ENCODE measurements at regions not wholly inside any gene's neighbourhood (a gene's known extent, or its start where the extent isn't known, plus 50 kb on each side); places are given as distances from the start of the nearest gene placed in this dataset.

- Histone ChIP-seq H3K36me3 (ENCODE audit: control insufficient read depth, low read length) (no peaks in the 10 kb centered on the region), H4K20me1 (ENCODE audit: control insufficient read depth, insufficient read depth, low read depth, low read length) (no peaks in the 10 kb centered on the region), H3K79me2 (ENCODE audit: control insufficient read depth, low read length) (no peaks in the 10 kb centered on the region), H3K4me2 (ENCODE audit: low read length) (no peak overlapping the region), H3K27me3 (ENCODE audit: control insufficient read depth, low read length) (no peaks in the 10 kb centered on the region), H3K27ac (ENCODE audit: low read depth, low read length) (no peak overlapping the region), H3K4me1 (ENCODE audit: control insufficient read depth, low read length) (no peaks in the 10 kb centered on the region), H3K9me2 (replicated peaks; ENCODE audit: control insufficient read depth, low read length) (no peaks in the 10 kb centered on the region), H3K4me3 (ENCODE audit: low read length) (no peak overlapping the region), H3F3A (ENCODE audit: control insufficient read depth, insufficient read depth) (no peaks in the 10 kb centered on the region), H3K9me3 (ENCODE audit: control insufficient read depth, insufficient read depth, low read length) (no peaks in the 10 kb centered on the region)
- no peak for TF ChIP-seq CTCF (IDR thresholded peaks at IDR 0.05; ENCODE audit: low read depth, low read length, poor library complexity, severe bottlenecking)
- TF ChIP-seq EZH2phosphoT487 (IDR thresholded peaks at IDR 0.05; ENCODE audit: borderline replicate concordance, low read length): no peak
Observed at GRCh38 chr9:108057421-108058134, 568.0 kb upstream of the KLF4 start.

DNA sequence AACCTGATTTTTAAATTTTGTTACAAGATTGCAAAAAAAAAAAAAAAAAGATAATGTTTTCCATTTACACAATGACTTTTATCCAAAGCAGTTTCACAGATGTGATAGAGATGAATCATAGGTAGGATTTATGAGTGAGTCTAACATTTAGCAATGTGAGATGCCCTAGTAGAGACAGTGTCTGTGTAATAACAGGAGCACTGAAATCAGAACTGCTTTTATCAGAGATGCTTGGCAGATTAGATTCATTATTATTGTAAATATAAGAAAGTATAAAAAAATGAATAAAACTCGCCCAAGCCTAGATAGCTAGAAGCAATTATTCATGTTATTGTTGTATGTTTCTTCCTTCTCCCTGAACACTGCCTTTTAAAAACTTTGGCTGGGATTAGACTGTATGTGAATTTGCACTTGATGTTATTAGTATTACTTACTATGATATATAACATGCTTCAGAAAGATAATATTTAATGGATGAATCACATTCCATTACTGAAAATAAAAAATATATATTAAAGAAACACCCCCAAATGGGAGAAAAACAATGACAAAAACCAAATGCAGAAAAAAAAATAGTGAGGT, 567.3 kb upstream of the KLF4 start:
- Histone ChIP-seq H3K4me1 (ENCODE audit: control insufficient read depth, low read length) (no peaks in the 10 kb centered on the region), H3K9me3 (ENCODE audit: control insufficient read depth, insufficient read depth, low read length) (no peaks in the 10 kb centered on the region), H3K36me3 (ENCODE audit: control insufficient read depth, low read length) (no peaks in the 10 kb centered on the region), H3F3A (ENCODE audit: control insufficient read depth, insufficient read depth) (no peaks in the 10 kb centered on the region), H3K27ac (ENCODE audit: low read depth, low read length) (no peak overlapping the region), H3K79me2 (ENCODE audit: control insufficient read depth, low read length) (no peaks in the 10 kb centered on the region), H4K20me1 (ENCODE audit: control insufficient read depth, insufficient read depth, low read depth, low read length) (no peaks in the 10 kb centered on the region), H3K4me2 (ENCODE audit: low read length) (no peak overlapping the region), H3K4me3 (ENCODE audit: low read length) (no peak overlapping the region), H3K27me3 (ENCODE audit: control insufficient read depth, low read length) (no peaks in the 10 kb centered on the region), H3K9me2 (replicated peaks; ENCODE audit: control insufficient read depth, low read length) (no peaks in the 10 kb centered on the region)
- TF ChIP-seq CTCF (IDR thresholded peaks at IDR 0.05; ENCODE audit: low read depth, low read length, poor library complexity, severe bottlenecking) (no peak), EZH2phosphoT487 (IDR thresholded peaks at IDR 0.05; ENCODE audit: borderline replicate concordance, low read length) (no peak)

GRCh38 chr9:108056084-108056804, 566.7 kb upstream of the KLF4 start:
- no peaks in the 10 kb centered on the region for H3K36me3 ChIP-seq (ENCODE audit: control insufficient read depth, low read length)
- no peaks in the 10 kb centered on the region for H3F3A ChIP-seq (ENCODE audit: control insufficient read depth, insufficient read depth)
- H3K27ac ChIP-seq (ENCODE audit: low read depth, low read length): no peak overlapping the region
- no peak overlapping the region for H3K4me3 ChIP-seq (ENCODE audit: low read length)
- TF ChIP-seq EZH2phosphoT487 (IDR thresholded peaks at IDR 0.05; ENCODE audit: borderline replicate concordance, low read length) (no peak), CTCF (IDR thresholded peaks at IDR 0.05; ENCODE audit: low read depth, low read length, poor library complexity, severe bottlenecking) (no peak)
- H3K27me3 ChIP-seq (ENCODE audit: control insufficient read depth, low read length): no peaks in the 10 kb centered on the region
- H3K9me2 ChIP-seq (replicated peaks; ENCODE audit: control insufficient read depth, low read length): no peaks in the 10 kb centered on the region
- no peaks in the 10 kb centered on the region for H3K9me3 ChIP-seq (ENCODE audit: control insufficient read depth, insufficient read depth, low read length)
- no peak overlapping the region for H3K4me2 ChIP-seq (ENCODE audit: low read length)
- no peaks in the 10 kb centered on the region for H4K20me1 ChIP-seq (ENCODE audit: control insufficient read depth, insufficient read depth, low read depth, low read length)
- H3K4me1 ChIP-seq (ENCODE audit: control insufficient read depth, low read length): no peaks in the 10 kb centered on the region
- H3K79me2 ChIP-seq (ENCODE audit: control insufficient read depth, low read length): no peaks in the 10 kb centered on the region
